HAP-1 (cell line): ENCODE measurements at regions not wholly inside any gene's neighbourhood (a gene's known extent, or its start where the extent isn't known, plus 50 kb on each side); places are given as distances from the start of the nearest gene placed in this dataset.

Experiments used
- DNase-seq, 2 experiments: peaks; one replicate each; pipeline ENCODE4 v3.0.0-alpha.2; 2016 to 2020; ENCODE audit warnings: low spot score in 2 of 2
- H3K27me3 ChIP-seq: fragments of 250-450 bp; sonication (Bioruptor Pico); 2 replicates; pipeline ENCODE4 v1.5.1; 2020; ENCODE audit warnings: low read depth, mild to moderate bottlenecking, moderate library complexity
- H3K36me3 ChIP-seq: fragments of 250-450 bp; sonication (Bioruptor Pico); replicated peaks from 2 replicates; pipeline ENCODE4 v1.5.1; 2020; ENCODE audit warnings: mild to moderate bottlenecking
- H3K4me1 ChIP-seq: fragments of 250-450 bp; sonication (Bioruptor Pico); 2 replicates; pipeline ENCODE4 v1.5.1; 2020; ENCODE audit warnings: mild to moderate bottlenecking
- H3K4me3 ChIP-seq: fragments of 250-450 bp; sonication (Bioruptor Pico); 2 replicates; pipeline ENCODE4 v1.5.1; 2020; ENCODE audit warnings: mild to moderate bottlenecking, moderate library complexity
- H3K9me3 ChIP-seq: fragments of 250-450 bp; sonication (Bioruptor Pico); 2 replicates; pipeline ENCODE4 v1.5.1; 2020; ENCODE audit warnings: mild to moderate bottlenecking, moderate library complexity
- in situ Hi-C: fragments of 300-500 bp; cut with MboI; formaldehyde crosslinking; loops from 3 replicates; pipeline ENCODE4 v1.14.3; 2020; ENCODE audit warnings: low sequenced_read_pairs, inconsistent platforms, mixed read lengths

DNA sequence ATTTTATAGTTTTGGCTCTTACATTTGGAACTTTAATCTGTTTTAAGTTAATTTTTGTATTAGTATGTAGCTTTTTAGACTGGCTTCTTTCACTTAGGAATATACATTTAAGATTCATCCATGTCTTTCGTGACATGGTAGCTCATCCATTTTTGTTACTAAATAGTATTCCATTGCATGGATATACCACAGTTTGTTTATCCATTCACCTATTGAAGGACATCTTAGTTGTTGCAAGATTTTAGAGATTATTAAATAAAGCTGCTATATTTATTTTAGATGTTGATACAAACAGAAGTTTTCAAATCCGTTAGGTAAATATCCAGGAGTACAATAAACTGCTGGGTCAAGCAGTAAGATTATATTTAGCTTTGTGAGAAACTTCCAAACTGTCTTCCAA is 58.0 kb upstream of the ZNF521 start:
- H3K4me1 ChIP-seq = no peaks in the 10 kb centered on the region
- no peak overlapping the region for H3K4me3 ChIP-seq
- no peak for DNase-seq
- no peaks in the 10 kb centered on the region for H3K36me3 ChIP-seq
- H3K9me3 ChIP-seq = no peaks in the 10 kb centered on the region
- no peaks in the 10 kb centered on the region for H3K27me3 ChIP-seq
- in situ Hi-C loops = no loop called here

DNA sequence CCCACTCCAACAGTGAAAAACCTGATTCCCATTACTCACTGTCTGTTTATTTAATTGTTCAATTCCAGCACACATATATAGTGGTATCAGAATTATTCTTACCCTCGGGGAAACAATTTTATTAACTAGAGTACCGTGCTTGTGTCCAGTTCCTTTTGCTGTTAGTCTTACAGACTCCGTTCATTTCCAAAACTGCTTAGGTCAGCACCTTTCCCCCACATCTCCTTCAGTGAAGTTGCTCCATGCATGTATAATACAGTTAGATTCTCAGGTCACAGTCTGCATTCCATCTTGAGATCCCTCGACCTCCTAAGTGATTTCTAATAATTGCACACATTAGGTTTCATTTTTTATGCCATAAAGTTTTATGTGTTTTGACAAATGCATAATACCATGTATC is 56.3 kb upstream of the ZNF521 start:
- no peak overlapping the region for H3K4me3 ChIP-seq
- no peaks in the 10 kb centered on the region for H3K27me3 ChIP-seq
- in situ Hi-C loops = no loop called here
- no peaks in the 10 kb centered on the region for H3K9me3 ChIP-seq
- no peaks in the 10 kb centered on the region for H3K4me1 ChIP-seq
- DNase-seq = no peak
- H3K36me3 ChIP-seq = no peaks in the 10 kb centered on the region
